HEK293 (cell line): ENCODE measurements at regions not wholly inside any gene's neighbourhood (a gene's known extent, or its start where the extent isn't known, plus 50 kb on each side); places are given as distances from the start of the nearest gene placed in this dataset.

Experiments
- MYNN ChIP-seq: fragments of 450-650 bp; formaldehyde crosslinking; IDR thresholded peaks from 2 replicates; pipeline ENCODE4 v1.5.1; 2016; ENCODE audit warnings: missing biosample characterization, missing genetic modification characterization, borderline replicate concordance
- YY1 ChIP-seq: fragments of 450-650 bp; formaldehyde crosslinking; IDR thresholded peaks from 2 replicates; pipeline ENCODE4 v1.5.1; 2018; ENCODE audit warnings: missing biosample characterization, missing genetic modification characterization
- ZEB2 ChIP-seq: fragments of 450-650 bp; formaldehyde crosslinking; IDR thresholded peaks from 2 replicates; pipeline ENCODE4 v1.5.1; 2016; ENCODE audit warnings: missing biosample characterization, missing genetic modification characterization
- ZNF184 ChIP-seq: fragments of 450-650 bp; IDR thresholded peaks from 2 replicates; pipeline ENCODE4 v1.5.1; 2018; ENCODE audit warnings: missing biosample characterization, mild to moderate bottlenecking, missing genetic modification characterization
- ZNF311 ChIP-seq: fragments of 450-650 bp; formaldehyde crosslinking; IDR thresholded peaks from 2 replicates; pipeline ENCODE4 v1.5.1; 2017; ENCODE audit warnings: missing biosample characterization, missing genetic modification characterization, borderline replicate concordance
- ZNF664 ChIP-seq: fragments of 450-650 bp; formaldehyde crosslinking; IDR thresholded peaks from 2 replicates; pipeline ENCODE4 v1.5.1; 2016; ENCODE audit warnings: missing biosample characterization, missing genetic modification characterization
- ZNF776 ChIP-seq: fragments of 450-650 bp; formaldehyde crosslinking; IDR thresholded peaks from 2 replicates; pipeline ENCODE4 v1.5.0; 2017; ENCODE audit warnings: missing biosample characterization, missing genetic modification characterization, borderline replicate concordance
- ZNF777 ChIP-seq: fragments of 450-650 bp; formaldehyde crosslinking; IDR thresholded peaks from 2 replicates; pipeline ENCODE4 v1.5.1; 2017; ENCODE audit warnings: missing biosample characterization, missing genetic modification characterization, borderline replicate concordance
- TF ChIP-seq, protein P1 (sequence below): fragments of 450-650 bp; formaldehyde crosslinking; IDR thresholded peaks from 2 replicates; pipeline ENCODE4 v1.5.1; 2016; ENCODE audit warnings: missing biosample characterization, missing genetic modification characterization
- TF ChIP-seq, protein P2 (sequence below): fragments of 450-650 bp; formaldehyde crosslinking; IDR thresholded peaks from 2 replicates; pipeline ENCODE4 v1.5.1; 2016; ENCODE audit warnings: missing biosample characterization, missing genetic modification characterization

DNA sequence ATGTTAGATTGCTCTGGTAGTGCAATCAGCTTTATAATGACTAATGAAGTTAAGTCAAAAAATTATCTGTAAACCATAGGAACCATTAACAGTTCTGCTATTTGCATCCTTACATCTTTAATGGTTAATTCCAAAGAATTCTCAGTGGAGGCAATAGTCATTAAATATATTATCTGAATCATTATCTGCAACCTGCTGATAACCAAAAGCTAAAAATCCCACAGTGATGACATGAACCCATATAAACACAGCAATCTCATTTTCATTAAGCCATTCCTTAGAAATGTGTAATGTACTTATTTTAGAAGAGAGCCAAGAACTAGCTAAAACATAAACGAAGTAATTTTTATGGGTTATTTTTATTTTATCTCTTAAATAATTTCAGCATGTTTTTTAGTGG lies 60.2 kb downstream of the MAGEB16 start:
- TF ChIP-seq, protein P1, sequence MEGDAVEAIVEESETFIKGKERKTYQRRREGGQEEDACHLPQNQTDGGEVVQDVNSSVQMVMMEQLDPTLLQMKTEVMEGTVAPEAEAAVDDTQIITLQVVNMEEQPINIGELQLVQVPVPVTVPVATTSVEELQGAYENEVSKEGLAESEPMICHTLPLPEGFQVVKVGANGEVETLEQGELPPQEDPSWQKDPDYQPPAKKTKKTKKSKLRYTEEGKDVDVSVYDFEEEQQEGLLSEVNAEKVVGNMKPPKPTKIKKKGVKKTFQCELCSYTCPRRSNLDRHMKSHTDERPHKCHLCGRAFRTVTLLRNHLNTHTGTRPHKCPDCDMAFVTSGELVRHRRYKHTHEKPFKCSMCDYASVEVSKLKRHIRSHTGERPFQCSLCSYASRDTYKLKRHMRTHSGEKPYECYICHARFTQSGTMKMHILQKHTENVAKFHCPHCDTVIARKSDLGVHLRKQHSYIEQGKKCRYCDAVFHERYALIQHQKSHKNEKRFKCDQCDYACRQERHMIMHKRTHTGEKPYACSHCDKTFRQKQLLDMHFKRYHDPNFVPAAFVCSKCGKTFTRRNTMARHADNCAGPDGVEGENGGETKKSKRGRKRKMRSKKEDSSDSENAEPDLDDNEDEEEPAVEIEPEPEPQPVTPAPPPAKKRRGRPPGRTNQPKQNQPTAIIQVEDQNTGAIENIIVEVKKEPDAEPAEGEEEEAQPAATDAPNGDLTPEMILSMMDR (tag by site-specific recombination) = no peak
- no peak for TF ChIP-seq ZNF776 (tag by site-specific recombination)
- TF ChIP-seq ZEB2 (tag by site-specific recombination) = no peak
- TF ChIP-seq ZNF664 (tag by site-specific recombination) = no peak
- TF ChIP-seq YY1 (tag by site-specific recombination) = no peak
- no peak for TF ChIP-seq ZNF184 (tag by site-specific recombination)
- TF ChIP-seq ZNF311 (tag by site-specific recombination) = no peak
- TF ChIP-seq MYNN = no peak
- TF ChIP-seq, protein P2, sequence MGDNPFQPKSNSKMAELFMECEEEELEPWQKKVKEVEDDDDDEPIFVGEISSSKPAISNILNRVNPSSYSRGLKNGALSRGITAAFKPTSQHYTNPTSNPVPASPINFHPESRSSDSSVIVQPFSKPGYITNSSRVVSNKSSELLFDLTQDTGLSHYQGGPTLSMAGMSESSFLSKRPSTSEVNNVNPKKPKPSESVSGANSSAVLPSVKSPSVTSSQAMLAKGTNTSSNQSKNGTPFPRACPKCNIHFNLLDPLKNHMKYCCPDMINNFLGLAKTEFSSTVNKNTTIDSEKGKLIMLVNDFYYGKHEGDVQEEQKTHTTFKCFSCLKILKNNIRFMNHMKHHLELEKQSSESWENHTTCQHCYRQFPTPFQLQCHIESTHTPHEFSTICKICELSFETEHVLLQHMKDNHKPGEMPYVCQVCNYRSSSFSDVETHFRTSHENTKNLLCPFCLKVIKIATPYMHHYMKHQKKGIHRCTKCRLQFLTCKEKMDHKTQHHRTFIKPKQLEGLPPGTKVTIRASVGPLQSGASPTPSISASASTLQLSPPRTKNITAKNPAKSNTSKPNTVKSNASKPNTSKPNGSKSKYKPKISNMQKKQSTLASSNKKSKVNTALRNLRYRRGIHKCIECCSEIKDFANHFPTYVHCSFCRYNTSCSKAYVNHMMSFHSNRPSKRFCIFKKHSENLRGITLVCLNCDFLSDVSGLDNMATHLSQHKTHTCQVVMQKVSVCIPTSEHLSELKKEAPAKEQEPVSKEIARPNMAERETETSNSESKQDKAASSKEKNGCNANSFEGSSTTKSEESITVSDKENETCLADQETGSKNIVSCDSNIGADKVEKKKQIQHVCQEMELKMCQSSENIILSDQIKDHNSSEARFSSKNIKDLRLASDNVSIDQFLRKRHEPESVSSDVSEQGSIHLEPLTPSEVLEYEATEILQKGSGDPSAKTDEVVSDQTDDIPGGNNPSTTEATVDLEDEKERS (tag by site-specific recombination) = no peak
- no peak for TF ChIP-seq ZNF777 (tag by site-specific recombination)
